ENCODE measurements at regions not wholly inside any gene's neighbourhood (a gene's known extent, or its start where the extent isn't known, plus 50 kb on each side); places are given as distances from the start of the nearest gene placed in this dataset.
A peak's percentile ranks its signal among the peaks of the same experiment; 100 is the strongest.
"Not testable (repeated sequence)": the region's sequence is repeated elsewhere in the genome, so short reads cannot be mapped to it uniquely, and the experiment has no call there.

DNA sequence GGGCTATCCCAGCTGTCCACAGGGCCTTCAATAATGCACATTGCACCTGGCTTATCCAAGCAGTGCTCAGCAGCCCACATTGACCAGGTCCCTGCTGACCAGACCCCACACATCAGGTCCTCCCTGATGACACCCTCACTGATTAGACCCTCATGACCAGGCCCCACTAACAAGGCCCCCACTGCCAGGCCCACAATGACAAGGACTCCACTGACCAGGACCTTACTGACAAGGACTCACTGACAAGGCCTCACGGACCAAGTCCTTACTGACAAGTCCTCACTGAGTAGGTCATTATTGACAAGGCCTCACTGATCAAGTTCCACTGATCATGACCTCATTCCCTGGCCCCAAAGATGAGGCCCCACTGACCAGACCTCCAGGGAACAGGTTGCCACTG lies 3837.8 kb upstream of the OR11H1 start:
- not testable (repeated sequence) for DNase-seq

DNA sequence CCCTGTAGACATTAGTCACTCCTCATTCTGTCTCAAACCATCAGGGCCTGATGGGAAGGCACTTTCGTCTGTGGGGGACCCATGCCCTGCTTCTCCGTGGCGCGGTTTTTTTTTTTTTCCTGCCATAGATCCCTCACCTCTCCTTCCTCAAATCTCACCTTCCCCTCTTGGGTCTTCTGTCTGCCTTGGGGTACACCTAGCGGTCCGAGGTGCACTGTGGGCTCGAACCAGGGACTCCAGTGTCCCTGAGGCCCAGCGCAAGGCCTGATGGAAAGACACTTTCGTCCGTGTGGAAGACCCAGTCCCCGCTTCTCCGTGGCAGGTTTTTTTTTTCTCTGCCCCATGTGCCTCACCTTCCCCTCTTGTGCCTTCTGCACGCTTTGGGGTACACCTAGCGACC lies 3824.4 kb upstream of the OR11H1 start:
- peak; percentile 0 for DNase-seq

DNA sequence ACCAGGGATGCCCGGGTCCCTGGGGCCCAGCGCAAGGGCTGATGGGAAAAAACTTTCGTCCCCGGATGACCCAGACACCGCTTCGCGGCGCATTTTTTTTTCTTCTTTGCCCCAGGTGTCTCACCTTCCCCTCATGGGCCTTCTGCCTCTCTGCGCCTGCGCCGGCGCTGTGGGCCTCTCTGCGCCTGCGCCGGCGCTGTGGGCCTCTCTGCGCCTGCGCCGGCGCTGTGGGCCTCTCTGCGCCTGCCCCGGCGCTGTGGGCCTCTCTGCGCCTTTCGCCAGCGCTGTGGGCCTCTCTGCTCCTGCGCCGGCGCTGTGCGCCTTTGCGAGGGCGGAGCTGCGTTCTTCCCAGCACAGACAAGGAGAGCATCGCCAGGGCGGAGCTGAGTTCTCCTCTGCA lies 3821.2 kb upstream of the OR11H1 start:
- DNase-seq = not testable (repeated sequence)

All from hematopoietic multipotent progenitor cell treated with erythropoietin and hydrocortisone succinate and interleukin-3 and kit ligand, for 6 days (in vitro differentiated cells).